SK-MEL-5 (cell line): ENCODE measurements at regions not wholly inside any gene's neighbourhood (a gene's known extent, or its start where the extent isn't known, plus 50 kb on each side); places are given as distances from the start of the nearest gene placed in this dataset.
"Not testable (repeated sequence)": the region's sequence is repeated elsewhere in the genome, so short reads cannot be mapped to it uniquely, and the experiment has no call there.

Experiments used
- DNase-seq: peaks from one replicate; pipeline ENCODE4 v3.0.0-alpha.2; 2016; ENCODE audit warnings: low read depth, low spot score
- in situ Hi-C: cut with HindIII; loops from 2 replicates; pipeline ENCODE4 v1.10.0; 2016; ENCODE audit warnings: low sequenced_read_pairs, high pct_unique_total_duplicates, low pct_unique_long_range_greater_than_20kb

- DNase-seq, result no peak
- in situ Hi-C loops, result no loop called here
Measured at GRCh38 chr13:44302233-44302632, 71.4 kb upstream of the SERP2 start.

- in situ Hi-C loops, result no loop called here
- no peak for DNase-seq
Measured at GRCh38 chr13:44302940-44303575, 70.6 kb upstream of the SERP2 start.

- in situ Hi-C loops, result no loop called here
- no peak for DNase-seq
Measured at GRCh38 chr13:44303681-44304432, 69.8 kb upstream of the SERP2 start.

GRCh38 chr13:44304433-44304725, 69.2 kb upstream of the SERP2 start:
- no peak for DNase-seq
- in situ Hi-C loops, result no loop called here

- in situ Hi-C loops, result no loop called here
- DNase-seq, result no peak
Measured at GRCh38 chr13:44305286-44305685, 68.3 kb upstream of the SERP2 start.

- in situ Hi-C loops, result no loop called here
- DNase-seq, result no peak
Measured at GRCh38 chr13:44305917-44306370, 67.7 kb upstream of the SERP2 start.

- DNase-seq, result no peak
- in situ Hi-C loops, result no loop called here
Measured at GRCh38 chr13:44306371-44307192, 67.0 kb upstream of the SERP2 start.

- DNase-seq, result peak; percentile 17
- in situ Hi-C loops, result no loop called here
Measured at GRCh38 chr13:44307255-44307654, 66.4 kb upstream of the SERP2 start.

GRCh38 chr13:44307844-44308243, 65.8 kb upstream of the SERP2 start:
- in situ Hi-C loops, result no loop called here
- DNase-seq, result no peak

DNA sequence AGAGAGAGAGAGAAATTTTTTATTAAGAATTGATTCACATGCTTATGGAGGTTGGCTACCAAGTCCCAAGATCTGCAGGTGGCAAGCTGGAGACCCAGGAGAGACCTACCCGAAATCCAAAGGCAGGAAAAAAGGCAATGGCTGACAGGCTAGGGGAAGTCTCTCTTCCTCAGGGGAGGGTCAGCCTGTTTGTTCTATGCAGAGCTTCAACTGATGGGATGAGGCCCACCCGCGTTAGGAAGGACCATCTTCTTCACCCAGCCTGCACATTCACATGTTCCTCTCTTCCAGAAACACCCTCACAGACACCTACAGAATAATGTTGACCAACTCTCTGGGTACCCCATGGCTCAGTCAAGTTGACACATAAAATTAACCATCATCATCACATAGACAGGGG, 65.3 kb upstream of the SERP2 start:
- in situ Hi-C loops, result no loop called here
- no peak for DNase-seq

DNA sequence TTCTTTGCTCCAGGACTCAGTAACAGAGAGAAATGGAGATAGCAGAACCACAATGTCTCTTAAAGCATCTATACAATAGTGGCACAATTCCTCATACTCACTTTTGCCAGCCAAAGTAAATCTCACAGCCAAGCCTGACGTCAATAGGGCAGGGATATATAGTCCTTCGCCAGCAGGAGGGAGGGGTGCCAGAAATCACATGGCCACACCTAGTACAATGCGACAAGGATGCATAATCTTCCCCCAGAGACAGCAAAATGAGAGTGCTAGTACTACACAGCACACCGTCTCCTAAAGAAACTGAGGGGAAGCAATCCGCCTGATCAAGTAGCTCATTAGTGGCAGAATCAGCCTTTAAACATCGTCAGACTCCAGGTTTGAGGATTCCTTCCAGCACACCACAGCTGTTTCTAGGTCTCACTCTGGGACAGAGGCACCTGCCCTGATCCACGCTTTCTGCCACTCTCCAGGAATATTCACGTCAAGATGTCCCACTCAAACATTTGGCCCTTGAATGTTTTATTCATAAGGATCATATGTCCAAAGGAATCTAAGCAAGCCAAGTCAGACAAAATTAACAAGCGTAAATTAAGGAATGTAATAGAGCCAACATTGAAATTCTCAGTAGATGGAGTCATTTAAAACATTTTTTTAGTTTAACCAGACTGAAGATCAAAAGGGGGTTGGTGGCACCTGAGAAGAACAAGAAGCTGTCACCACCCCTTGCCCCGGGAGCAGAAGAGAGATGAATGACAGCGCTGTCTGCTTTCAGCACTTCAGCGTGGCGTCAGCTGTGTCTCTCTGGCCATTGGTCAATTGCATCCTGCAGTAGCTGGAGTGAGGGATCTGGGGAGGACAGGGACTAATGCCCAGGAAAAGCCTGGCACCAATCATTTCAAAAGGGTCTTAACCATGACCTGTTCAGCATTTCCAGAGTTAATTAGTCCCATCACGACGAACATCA, 63.5 kb upstream of the SERP2 start:
- no peak for DNase-seq
- in situ Hi-C loops, result no loop called here

GRCh38 chr13:44311011-44311780, 62.4 kb upstream of the SERP2 start:
- no peak for DNase-seq
- in situ Hi-C loops, result no loop called here

- DNase-seq, result no peak
- in situ Hi-C loops, result no loop called here
Measured at GRCh38 chr13:44312131-44312530, 61.5 kb upstream of the SERP2 start.

DNA sequence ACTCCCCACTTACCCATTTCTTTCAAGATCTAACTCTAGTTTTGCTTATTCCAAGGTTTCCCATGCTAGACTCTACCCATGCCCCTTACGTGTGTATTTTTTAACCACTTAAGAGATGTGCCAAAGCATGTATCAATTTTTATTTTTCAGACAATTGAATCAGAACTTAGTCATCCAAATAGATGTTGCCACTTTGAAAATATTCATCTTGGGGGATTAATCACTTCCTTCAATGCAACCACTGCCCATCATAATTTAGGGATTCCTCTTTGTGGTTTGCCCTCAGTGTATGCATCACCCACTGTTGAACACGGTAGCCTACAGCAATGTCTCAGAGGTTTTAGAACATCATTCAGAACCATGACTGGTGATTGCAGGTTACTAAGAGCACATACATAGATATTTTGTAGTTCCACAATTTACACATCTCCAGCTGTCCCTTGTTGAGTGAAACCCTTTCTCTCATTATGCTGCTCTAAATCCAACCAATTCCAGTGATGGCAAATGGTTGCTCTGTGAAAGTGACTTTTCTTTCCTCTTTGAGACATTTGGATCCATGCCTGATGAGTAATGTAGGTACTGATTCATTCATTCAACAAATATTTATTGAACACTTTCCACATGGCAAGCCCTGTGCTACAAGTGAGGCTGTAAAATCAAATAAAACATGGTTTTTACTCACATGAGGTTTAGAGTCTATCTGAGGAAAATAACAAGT, 60.6 kb upstream of the SERP2 start:
- DNase-seq, result no peak
- in situ Hi-C loops, result no loop called here

DNA sequence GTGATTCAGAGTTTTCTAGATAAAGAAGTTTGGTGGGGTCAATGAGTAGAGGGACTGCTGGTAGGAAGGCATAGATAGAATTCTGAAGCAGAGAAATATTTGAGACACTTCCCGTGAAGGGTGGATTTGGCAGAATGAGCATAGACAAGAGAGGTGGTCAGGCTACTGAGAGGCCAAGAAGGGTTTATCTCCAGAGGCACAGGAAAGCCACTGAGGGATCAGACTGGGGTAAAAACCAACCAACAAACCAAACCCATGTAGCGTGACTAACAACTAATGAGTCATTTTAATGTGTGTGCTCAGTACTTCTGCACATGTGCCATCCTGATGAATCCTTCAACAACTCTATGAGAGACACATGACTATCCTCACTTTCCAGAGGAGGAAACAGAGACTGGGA, 60.0 kb upstream of the SERP2 start:
- in situ Hi-C loops, result no loop called here
- no peak for DNase-seq

- in situ Hi-C loops, DNase-seq: not testable (repeated sequence)
Measured at GRCh38 chr13:44314160-44314559, 59.5 kb upstream of the SERP2 start.
